ENCODE measurements at regions not wholly inside any gene's neighbourhood (a gene's known extent, or its start where the extent isn't known, plus 50 kb on each side); places are given as distances from the start of the nearest gene placed in this dataset.
A peak's percentile ranks its signal among the peaks of the same experiment; 100 is the strongest.

GRCh38 chr1:193537266-193538002 is 351.0 kb upstream of the B3GALT2 start:
- FAIRE-seq = peak; percentile 71
- no TSS peak for BruUV-seq (replicated peaks)
- no peaks in the 10 kb centered on the region for H4K20me1 ChIP-seq (ENCODE audit: control insufficient read depth, insufficient read depth)
- H3K79me2 ChIP-seq (ENCODE audit: control insufficient read depth, insufficient read depth, low read length) = no peaks in the 10 kb centered on the region
- no peaks in the 10 kb centered on the region for H3K27me3 ChIP-seq (replicated peaks in 1 of 2; ENCODE audit: control insufficient read depth in 2 of 2, insufficient read depth in 2 of 2, low read length in 1 of 2)
- peak; percentile 95 for ATAC-seq
- peak overlapping the region; percentile 62; the same call in 1 of the 2 replicates for H3K4me2 ChIP-seq (ENCODE audit: control insufficient read depth, insufficient read depth)
- CTCF ChIA-PET = no interaction called here
- H3K9ac ChIP-seq (ENCODE audit: control insufficient read depth, insufficient read depth, low read length) = no peak overlapping the region
- intact Hi-C loops (cut with micrococcal nuclease; ENCODE audit: unreplicated experiment) = loop anchor here (10.0 kb wide), 1 partner anchor 353 kb away; the partner anchor contains the start of gene B3GALT2
- peak; percentile 79 for DNase-seq (ENCODE audit: low read depth, low spot score)
- 2% methylated on average over 7 of the region's 7 CpGs for WGBS (ENCODE audit: insufficient coverage, insufficient replicate concordance, low lambda C conversion rate, missing lambda C conversion rate)
- RAD21 ChIA-PET (ENCODE audit: unreplicated experiment) = no interaction called here
- POLR2A ChIA-PET = no interaction called here
- in situ Hi-C loops (cut with MboI) = no loop called here
- SMC1A ChIA-PET (ENCODE audit: uncharacterized antibody, unreplicated experiment) = no interaction called here
- no peak overlapping the region for H3K4me3 ChIP-seq
- no peak overlapping the region for H2AFZ ChIP-seq (ENCODE audit: control insufficient read depth, low read depth, low read length)
- peaks cover 30% of the 10 kb centered on the region for H3K4me1 ChIP-seq (ENCODE audit: control insufficient read depth, insufficient read depth, low read length)
- H3K27ac ChIP-seq (ENCODE audit: control insufficient read depth, insufficient read depth) = peak overlapping the region; percentile 20; the same call in 1 of the 2 replicates
- H3K9me3 ChIP-seq (replicated peaks; ENCODE audit: control insufficient read depth, insufficient read depth, low read length) = no peaks in the 10 kb centered on the region
- H3K36me3 ChIP-seq (ENCODE audit: control insufficient read depth in 2 of 2, insufficient read depth in 2 of 2, low read length in 1 of 2) = no peaks in the 10 kb centered on the region
- TF ChIP-seq CBX3 (IDR thresholded peaks at IDR 0.05; ENCODE audit: borderline replicate concordance, low read depth) = no peak
- TF ChIP-seq IRF4 (IDR thresholded peaks at IDR 0.05; ENCODE audit: low read depth, low read length) = peak; percentile 96
- no peak for TF ChIP-seq KAT2A (conservative IDR thresholded peaks at IDR 0.05; ENCODE audit: control insufficient read depth, low read depth, low read length)
- TF ChIP-seq MEF2A (IDR thresholded peaks at IDR 0.05; ENCODE audit: insufficient read depth, low read depth, low read length) = peak; percentile 83
- TF ChIP-seq NFYB (IDR thresholded peaks at IDR 0.05; ENCODE audit: insufficient read depth, low read depth, low read length) = no peak
- no peak for TF ChIP-seq SIX5 (IDR thresholded peaks at IDR 0.05; ENCODE audit: low read depth, low read length, severe bottlenecking)
- TF ChIP-seq WRNIP1 (IDR thresholded peaks at IDR 0.05; ENCODE audit: borderline replicate concordance, low read depth, low read length) = no peak
- TF ChIP-seq FOXK2 (IDR thresholded peaks at IDR 0.05) = no peak
- peak; percentile 86 for TF ChIP-seq FOXM1 (IDR thresholded peaks at IDR 0.05; ENCODE audit: low read depth, low read length)
- peak; percentile 51 for TF ChIP-seq SP1 (IDR thresholded peaks at IDR 0.05; ENCODE audit: low read depth, low read length)
- peak; percentile 80 to 88 for TF ChIP-seq IKZF2 (IDR thresholded peaks at IDR 0.05)
- TF ChIP-seq ZBTB33 (IDR thresholded peaks at IDR 0.05) = no peak
- TF ChIP-seq KDM1A (IDR thresholded peaks at IDR 0.05; ENCODE audit: borderline replicate concordance) = no peak
- peak; percentile 93 for TF ChIP-seq SPI1 (IDR thresholded peaks at IDR 0.05; ENCODE audit: borderline replicate concordance, insufficient read depth, low read depth, low read length)
- no peak for TF ChIP-seq MYC (IDR thresholded peaks at IDR 0.05; ENCODE audit: insufficient read depth, insufficient read length, insufficient replicate concordance, low read length, severe bottlenecking)
- no peak for TF ChIP-seq CBFB (IDR thresholded peaks at IDR 0.05; ENCODE audit: low read depth)
- peak; percentile 27; the same call in 1 of the 2 replicates for TF ChIP-seq RAD21 (IDR thresholded peaks at IDR 0.05; ENCODE audit: insufficient read depth, low read depth, low read length)
- 0 out of 2 replicates have a peak, but pooled peaks have one; percentile 45 for TF ChIP-seq TCF12 (IDR thresholded peaks at IDR 0.05; ENCODE audit: low read depth, low read length)
- no peak; the same call in 1 of the 2 replicates for TF ChIP-seq JUND (IDR thresholded peaks at IDR 0.05; ENCODE audit: low read depth, low read length)
- TF ChIP-seq SMAD1 (IDR thresholded peaks at IDR 0.05; ENCODE audit: low read depth, partially characterized antibody) = no peak
- TF ChIP-seq NR2F1 (conservative IDR thresholded peaks at IDR 0.05) = peak; percentile 92
- TF ChIP-seq RUNX3 (IDR thresholded peaks at IDR 0.05; ENCODE audit: low read length) = peak; percentile 86
- TF ChIP-seq MYB (IDR thresholded peaks at IDR 0.05; ENCODE audit: borderline replicate concordance, low read depth, low read length) = no peak
- TF ChIP-seq MTA3 (IDR thresholded peaks at IDR 0.05; ENCODE audit: borderline replicate concordance, low read length) = peak; percentile 86; the same call in 1 of the 2 replicates
- peak; percentile 59; the same call in 1 of the 2 replicates for TF ChIP-seq ZBED1 (IDR thresholded peaks at IDR 0.05; ENCODE audit: borderline replicate concordance)
